ENCODE measurements at regions not wholly inside any gene's neighbourhood (a gene's known extent, or its start where the extent isn't known, plus 50 kb on each side); places are given as distances from the start of the nearest gene placed in this dataset.

- TF ChIP-seq CTCF (IDR thresholded peaks at IDR 0.05; ENCODE audit: low read length) (no peak), EZH2 (optimal IDR thresholded peaks at IDR 0.05; ENCODE audit: low read depth, low read length) (no peak), EZH2phosphoT487 (IDR thresholded peaks at IDR 0.05; ENCODE audit: low read length) (no peak)
Observed at GRCh38 chr6:53426667-53427270, 78.0 kb upstream of the ELOVL5 start.

Data from MM.1S (cell line).